GM21423 (cell line): ENCODE measurements at regions not wholly inside any gene's neighbourhood (a gene's known extent, or its start where the extent isn't known, plus 50 kb on each side); places are given as distances from the start of the nearest gene placed in this dataset.

Experiments
- ATAC-seq: cut with Tn5 transposase; IDR thresholded peaks from one replicate; pipeline ENCODE4 v1.9.1; 2021; ENCODE audit warnings: mild to moderate bottlenecking, moderate library complexity; ENCODE audit not compliant: unreplicated experiment

- no peak for ATAC-seq
These were observed 102.9 kb upstream of the EPB41L3 start for GRCh38 chr18:5646739-5647138.

- no peak for ATAC-seq
These were observed 99.5 kb upstream of the EPB41L3 start for GRCh38 chr18:5643288-5643687.

- ATAC-seq: no peak
These were observed 97.1 kb upstream of the EPB41L3 start for GRCh38 chr18:5640939-5641338.

- ATAC-seq: no peak
These were observed 95.3 kb upstream of the EPB41L3 start for GRCh38 chr18:5639131-5639530.

- ATAC-seq: no peak
These were observed 88.2 kb upstream of the EPB41L3 start for GRCh38 chr18:5632041-5632440.

GRCh38 chr18:5630900-5631413 lies 87.2 kb upstream of the EPB41L3 start:
- ATAC-seq: no peak

GRCh38 chr18:5630057-5630899 lies 86.5 kb upstream of the EPB41L3 start:
- peak; percentile 77 for ATAC-seq

GRCh38 chr18:5628512-5629255 lies 84.9 kb upstream of the EPB41L3 start:
- ATAC-seq: no peak

GRCh38 chr18:5627776-5628511 lies 84.1 kb upstream of the EPB41L3 start:
- no peak for ATAC-seq

- ATAC-seq: no peak
These were observed 82.5 kb upstream of the EPB41L3 start for GRCh38 chr18:5626130-5626880.

- ATAC-seq: no peak
These were observed 81.3 kb upstream of the EPB41L3 start for GRCh38 chr18:5625076-5625475.

GRCh38 chr18:5622905-5623304 lies 79.1 kb upstream of the EPB41L3 start:
- ATAC-seq: no peak

GRCh38 chr18:5620289-5620688 lies 76.5 kb upstream of the EPB41L3 start:
- no peak for ATAC-seq

- ATAC-seq: no peak
These were observed 75.6 kb upstream of the EPB41L3 start for GRCh38 chr18:5619376-5619775.

- ATAC-seq: no peak
These were observed 74.4 kb upstream of the EPB41L3 start for GRCh38 chr18:5618047-5618688.

- no peak for ATAC-seq
These were observed 67.4 kb upstream of the EPB41L3 start for GRCh38 chr18:5611221-5611620.

- no peak for ATAC-seq
These were observed 65.0 kb upstream of the EPB41L3 start for GRCh38 chr18:5608846-5609245.

GRCh38 chr18:5606951-5607350 lies 63.2 kb upstream of the EPB41L3 start:
- ATAC-seq: no peak

GRCh38 chr18:5604778-5605177 lies 61.0 kb upstream of the EPB41L3 start:
- ATAC-seq: no peak

GRCh38 chr18:5603153-5603552 lies 59.4 kb upstream of the EPB41L3 start:
- ATAC-seq: no peak
